ENCODE measurements at regions not wholly inside any gene's neighbourhood (a gene's known extent, or its start where the extent isn't known, plus 50 kb on each side); places are given as distances from the start of the nearest gene placed in this dataset.

DNA sequence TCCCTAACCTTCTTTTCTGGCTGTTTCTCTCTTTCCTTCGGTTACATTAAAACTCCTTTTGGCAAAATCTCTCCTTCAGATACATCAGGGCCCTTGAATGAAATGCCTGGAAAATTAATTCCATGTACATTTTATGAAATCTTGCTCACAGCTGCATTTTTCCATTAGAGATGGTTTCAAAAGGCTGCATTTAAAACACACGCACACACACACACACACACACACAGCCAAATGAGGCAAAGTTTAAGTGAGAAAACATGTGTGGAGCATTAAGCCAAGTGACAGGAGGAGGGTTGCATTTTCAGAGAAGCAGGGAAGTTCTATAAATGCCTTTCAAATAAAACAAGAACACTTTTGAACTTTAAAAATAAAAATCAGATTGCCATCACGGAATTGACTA, 216.4 kb downstream of the LRIG3 start:
- no peak overlapping the region for H4K91ac ChIP-seq (ENCODE audit: insufficient read depth, low read depth, low read length)
- no peak overlapping the region for H3K4me3 ChIP-seq (ENCODE audit: insufficient read depth, low read depth, low read length)
- H3K4me2 ChIP-seq (ENCODE audit: low read depth, low read length): no peak overlapping the region
- CTCF ChIA-PET: no interaction called here
- H2BK120ac ChIP-seq (ENCODE audit: low read depth, low read length): no peak overlapping the region
- DNase-seq: no peak
- H3K56ac ChIP-seq (ENCODE audit: extremely low read depth, insufficient read depth, low read length): no peak overlapping the region
- H3K18ac ChIP-seq (ENCODE audit: low read depth, low read length): no peak overlapping the region
- H2AK9ac ChIP-seq (replicated peaks; ENCODE audit: low read depth, low read length, poor library complexity): no peak overlapping the region
- no peak overlapping the region for H3K27ac ChIP-seq (ENCODE audit: insufficient read depth, low read length)
- H4K8ac ChIP-seq (ENCODE audit: low read depth in 2 of 2, low read length in 2 of 2): no peak overlapping the region
- no peak overlapping the region for H2AFZ ChIP-seq (replicated peaks; ENCODE audit: low read length, poor library complexity)
- intact Hi-C loops (cut with micrococcal nuclease) (no loop called here), dilution Hi-C loops (cut with HindIII; ENCODE audit: low sequenced_read_pairs, unreplicated experiment) (no loop called here), in situ Hi-C loops (cut with MboI; ENCODE audit: low sequenced_read_pairs) (no loop called here)
- H3K9ac ChIP-seq (ENCODE audit: low read depth, low read length): no peak overlapping the region
- no peaks in the 10 kb centered on the region for H3K9me1 ChIP-seq (ENCODE audit: insufficient read depth, low read length)
- no peak overlapping the region for H3K14ac ChIP-seq (replicated peaks; ENCODE audit: low read depth, low read length)
- H2BK15ac ChIP-seq (ENCODE audit: low read depth, low read length): no peak overlapping the region
- no peaks in the 10 kb centered on the region for H3K9me3 ChIP-seq (ENCODE audit: control insufficient read depth, insufficient read depth, low read length)
- TF ChIP-seq USF2 (IDR thresholded peaks at IDR 0.05; ENCODE audit: low read depth, low read length) (no peak), MXI1 (IDR thresholded peaks at IDR 0.05; ENCODE audit: borderline replicate concordance, low read depth, low read length) (no peak), ELK1 (IDR thresholded peaks at IDR 0.05; ENCODE audit: borderline replicate concordance, low read depth, low read length) (no peak), SMC3 (IDR thresholded peaks at IDR 0.05; ENCODE audit: low read depth, low read length) (no peak), RCOR1 (IDR thresholded peaks at IDR 0.05; ENCODE audit: insufficient replicate concordance, low read length) (no peak), CHD1 (IDR thresholded peaks at IDR 0.05; ENCODE audit: low read depth, low read length) (no peak), MAFK (IDR thresholded peaks at IDR 0.05; ENCODE audit: low read depth, low read length) (no peak), FOS (IDR thresholded peaks at IDR 0.05; ENCODE audit: low read depth, low read length) (no peak), RAD21 (IDR thresholded peaks at IDR 0.05; ENCODE audit: low read length) (no peak), NFE2L2 (IDR thresholded peaks at IDR 0.05; ENCODE audit: low read depth, low read length) (no peak), POLR2A (IDR thresholded peaks at IDR 0.05; ENCODE audit: low read depth, low read length) (no peak), BHLHE40 (IDR thresholded peaks at IDR 0.05; ENCODE audit: low read depth, low read length) (no peak), CEBPB (IDR thresholded peaks at IDR 0.05; ENCODE audit: low read depth, low read length) (no peak), MAZ (IDR thresholded peaks at IDR 0.05; ENCODE audit: borderline replicate concordance, low read depth, low read length) (no peak)
- TF ChIP-seq, protein P1, sequence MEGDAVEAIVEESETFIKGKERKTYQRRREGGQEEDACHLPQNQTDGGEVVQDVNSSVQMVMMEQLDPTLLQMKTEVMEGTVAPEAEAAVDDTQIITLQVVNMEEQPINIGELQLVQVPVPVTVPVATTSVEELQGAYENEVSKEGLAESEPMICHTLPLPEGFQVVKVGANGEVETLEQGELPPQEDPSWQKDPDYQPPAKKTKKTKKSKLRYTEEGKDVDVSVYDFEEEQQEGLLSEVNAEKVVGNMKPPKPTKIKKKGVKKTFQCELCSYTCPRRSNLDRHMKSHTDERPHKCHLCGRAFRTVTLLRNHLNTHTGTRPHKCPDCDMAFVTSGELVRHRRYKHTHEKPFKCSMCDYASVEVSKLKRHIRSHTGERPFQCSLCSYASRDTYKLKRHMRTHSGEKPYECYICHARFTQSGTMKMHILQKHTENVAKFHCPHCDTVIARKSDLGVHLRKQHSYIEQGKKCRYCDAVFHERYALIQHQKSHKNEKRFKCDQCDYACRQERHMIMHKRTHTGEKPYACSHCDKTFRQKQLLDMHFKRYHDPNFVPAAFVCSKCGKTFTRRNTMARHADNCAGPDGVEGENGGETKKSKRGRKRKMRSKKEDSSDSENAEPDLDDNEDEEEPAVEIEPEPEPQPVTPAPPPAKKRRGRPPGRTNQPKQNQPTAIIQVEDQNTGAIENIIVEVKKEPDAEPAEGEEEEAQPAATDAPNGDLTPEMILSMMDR (conservative IDR thresholded peaks at IDR 0.05; ENCODE audit: low read depth, low read length): no peak
- H3K27me3 ChIP-seq (ENCODE audit: control insufficient read depth, insufficient read depth, low read length): no peaks in the 10 kb centered on the region
- H3K4me1 ChIP-seq (ENCODE audit: control insufficient read depth, insufficient read depth, low read length): no peaks in the 10 kb centered on the region
- WGBS, 2 experiments (ENCODE audit: extremely low coverage in 2 of 2, insufficient read length in 1 of 2): no CpG with 5 or more reads among the region's 3 CpGs
- no peak overlapping the region for H3K4ac ChIP-seq (ENCODE audit: low read depth, low read length)
- BruUV-seq (replicated peaks): no TSS peak
- no peaks in the 10 kb centered on the region for H4K20me1 ChIP-seq (ENCODE audit: insufficient read depth, low read length)
- H3K23ac ChIP-seq (ENCODE audit: low read depth, low read length): no peak overlapping the region
- H2BK5ac ChIP-seq (ENCODE audit: low read depth, low read length, poor library complexity, severe bottlenecking): no peak overlapping the region
- POLR2A ChIA-PET (ENCODE audit: unreplicated experiment): no interaction called here
- H2AK5ac ChIP-seq (ENCODE audit: low read depth, low read length): no peak overlapping the region
- H3K79me1 ChIP-seq (ENCODE audit: low read depth in 1 of 2, low read length in 2 of 2): no peaks in the 10 kb centered on the region
- ATAC-seq (ENCODE audit: low read depth): no peak
- no peak overlapping the region for H2BK20ac ChIP-seq (ENCODE audit: low read depth, low read length)
- H3K36me3 ChIP-seq (ENCODE audit: control insufficient read depth, insufficient read depth, low read length): no peaks in the 10 kb centered on the region
- no peak overlapping the region for H4K5ac ChIP-seq (ENCODE audit: low read depth, low read length)
